Natural killer cell (primary cell): ENCODE measurements at regions not wholly inside any gene's neighbourhood (a gene's known extent, or its start where the extent isn't known, plus 50 kb on each side); places are given as distances from the start of the nearest gene placed in this dataset.

Experiments used
- ATAC-seq, 3 donors: fragments of 150-1000 bp in 2 of 3; fragments of 200-7000 bp in 1 of 3; cut with Tn5 transposase; 1 replicate in 1 of 3; 2 replicates in 2 of 3; pipeline ENCODE4 v1.10.0; 2021; ENCODE audit warnings: mild to moderate bottlenecking in 2 of 3, moderate library complexity in 2 of 3
- DNase-seq, 2 donors: peaks; one replicate each; pipeline versions ENCODE4 v3.0.0 to v3.0.0-alpha.2; 2013 to 2021; ENCODE audit warnings: mixed read lengths in 1 of 2
- H3K27ac ChIP-seq: one replicate; pipeline ENCODE4 v1.5.1; 2013; ENCODE audit warnings: mild to moderate bottlenecking, low read length
- H3K27me3 ChIP-seq: one replicate; pipeline ENCODE4 v1.6.1; 2013; ENCODE audit warnings: low read length; ENCODE audit not compliant: control insufficient read depth, insufficient read depth
- H3K36me3 ChIP-seq: one replicate; pipeline ENCODE4 v1.6.1; 2013; ENCODE audit warnings: low read length; ENCODE audit not compliant: control insufficient read depth, insufficient read depth
- H3K4me1 ChIP-seq: one replicate; pipeline ENCODE4 v1.6.1; 2013; ENCODE audit warnings: low read length; ENCODE audit not compliant: control insufficient read depth, insufficient read depth
- H3K4me3 ChIP-seq: one replicate; pipeline ENCODE4 v1.5.1; 2013; ENCODE audit warnings: low read length
- H3K9me3 ChIP-seq: one replicate; pipeline ENCODE4 v1.6.1; 2013; ENCODE audit warnings: low read length; ENCODE audit not compliant: control insufficient read depth, insufficient read depth
- H3K27ac Mint-ChIP-seq, 2 donors: one replicate each; pipeline ENCODE4 v1.8.0; 2022; ENCODE audit warnings: mild to moderate bottlenecking in 2 of 2, mixed read lengths in 2 of 2, moderate library complexity in 1 of 2
- H3K27me3 Mint-ChIP-seq, 2 donors: one replicate each; pipeline ENCODE4 v1.8.0; 2022; ENCODE audit warnings: low read depth in 2 of 2, mixed read lengths in 2 of 2
- H3K36me3 Mint-ChIP-seq: one replicate; pipeline ENCODE4 v1.8.0; 2022; ENCODE audit warnings: mixed read lengths
- H3K4me1 Mint-ChIP-seq, 2 donors: one replicate each; pipeline ENCODE4 v1.8.0; 2022; ENCODE audit warnings: mixed read lengths in 2 of 2
- H3K4me3 Mint-ChIP-seq: one replicate; pipeline ENCODE4 v1.8.0; 2022; ENCODE audit warnings: mild to moderate bottlenecking, moderate library complexity, mixed read lengths
- H3K9me3 Mint-ChIP-seq, 2 donors: one replicate each; pipeline ENCODE4 v1.8.0; 2022; ENCODE audit warnings: mixed read lengths in 2 of 2
- WGBS: methylation state at CpG from one replicate; pipeline ENCODE4 v1.1.7; 2013; ENCODE audit warnings: missing lambda C conversion rate; ENCODE audit not compliant: insufficient coverage; 5-methylcytosine and 5-hydroxymethylcytosine counted together
- intact Hi-C: fragments of 100-400 bp; cut with micrococcal nuclease; formaldehyde crosslinking; loops from one replicate; pipeline ENCODE4 v1.14.2; 2022
- TF ChIP-seq, protein P1 (sequence below): fragments of 200-600 bp; IDR thresholded peaks from one replicate; pipeline ENCODE4 v1.8.0; 2022; ENCODE audit warnings: antibody characterized with exemption

DNA sequence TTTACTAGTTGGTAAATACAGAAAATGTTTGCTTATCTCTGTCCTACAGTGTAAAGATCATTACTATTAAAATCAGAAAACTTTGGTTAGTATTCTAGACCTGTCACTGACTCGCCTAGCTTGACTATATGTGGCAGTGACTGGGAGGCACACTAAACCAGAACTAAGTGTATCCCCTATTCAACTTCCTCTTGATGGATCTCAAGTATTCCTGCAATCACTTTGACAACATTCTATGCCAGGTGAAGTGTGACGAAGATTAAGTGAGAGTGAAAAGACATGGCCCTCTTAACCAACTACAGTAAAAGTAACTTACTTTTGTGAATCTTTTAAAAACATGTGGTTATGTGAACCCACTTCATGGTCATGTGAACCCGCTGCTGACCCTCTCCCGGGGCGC lies 223.0 kb upstream of the ADAMTS5 start:
- 91% methylated on average over 4 of the region's 5 CpGs for WGBS
- Histone ChIP-seq H3K4me1 (no peaks in the 10 kb centered on the region), H3K27ac (no peak overlapping the region), H3K36me3 (no peaks in the 10 kb centered on the region), H3K27me3 (no peaks in the 10 kb centered on the region), H3K4me3 (no peak overlapping the region), H3K9me3 (no peaks in the 10 kb centered on the region)
- ATAC-seq (no peak), DNase-seq (no peak)
- Mint-ChIP-seq H3K27me3 (no peaks in the 10 kb centered on the region), H3K4me1 (no peaks in the 10 kb centered on the region), H3K36me3 (no peaks in the 10 kb centered on the region), H3K27ac (no peak overlapping the region), H3K9me3 (peaks cover 0 to 2% of the 10 kb centered on the region in 2 donors), H3K4me3 (no peak overlapping the region)
- TF ChIP-seq, protein P1, sequence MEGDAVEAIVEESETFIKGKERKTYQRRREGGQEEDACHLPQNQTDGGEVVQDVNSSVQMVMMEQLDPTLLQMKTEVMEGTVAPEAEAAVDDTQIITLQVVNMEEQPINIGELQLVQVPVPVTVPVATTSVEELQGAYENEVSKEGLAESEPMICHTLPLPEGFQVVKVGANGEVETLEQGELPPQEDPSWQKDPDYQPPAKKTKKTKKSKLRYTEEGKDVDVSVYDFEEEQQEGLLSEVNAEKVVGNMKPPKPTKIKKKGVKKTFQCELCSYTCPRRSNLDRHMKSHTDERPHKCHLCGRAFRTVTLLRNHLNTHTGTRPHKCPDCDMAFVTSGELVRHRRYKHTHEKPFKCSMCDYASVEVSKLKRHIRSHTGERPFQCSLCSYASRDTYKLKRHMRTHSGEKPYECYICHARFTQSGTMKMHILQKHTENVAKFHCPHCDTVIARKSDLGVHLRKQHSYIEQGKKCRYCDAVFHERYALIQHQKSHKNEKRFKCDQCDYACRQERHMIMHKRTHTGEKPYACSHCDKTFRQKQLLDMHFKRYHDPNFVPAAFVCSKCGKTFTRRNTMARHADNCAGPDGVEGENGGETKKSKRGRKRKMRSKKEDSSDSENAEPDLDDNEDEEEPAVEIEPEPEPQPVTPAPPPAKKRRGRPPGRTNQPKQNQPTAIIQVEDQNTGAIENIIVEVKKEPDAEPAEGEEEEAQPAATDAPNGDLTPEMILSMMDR: no peak
- intact Hi-C loops: no loop called here

DNA sequence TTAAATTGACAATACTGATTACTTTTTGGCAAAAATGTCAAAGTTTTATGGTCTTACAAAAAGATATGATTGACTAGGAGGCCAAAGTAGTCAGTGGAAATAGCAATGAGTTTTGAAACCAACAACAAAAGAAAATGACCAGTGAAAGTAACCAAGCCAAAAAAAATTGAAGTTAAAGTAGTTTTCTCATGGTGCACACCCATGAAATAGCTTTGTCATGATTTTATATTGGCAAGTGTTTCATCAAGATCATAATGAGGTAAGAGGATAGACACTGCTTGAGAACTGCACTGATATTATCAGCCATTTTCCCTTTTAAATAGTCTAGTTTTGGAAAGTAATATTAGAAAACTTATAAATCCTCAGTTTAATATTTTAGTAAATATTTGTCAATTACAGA lies 206.2 kb upstream of the ADAMTS5 start:
- H3K4me3 Mint-ChIP-seq: no peak overlapping the region
- intact Hi-C loops: no loop called here
- H3K27me3 ChIP-seq: no peaks in the 10 kb centered on the region
- no peak overlapping the region for H3K27ac Mint-ChIP-seq
- H3K27me3 Mint-ChIP-seq: no peaks in the 10 kb centered on the region
- TF ChIP-seq, protein P1: no peak
- H3K4me3 ChIP-seq: no peak overlapping the region
- H3K9me3 Mint-ChIP-seq: peaks cover 3 to 12% of the 10 kb centered on the region in 2 donors
- no peaks in the 10 kb centered on the region for H3K4me1 Mint-ChIP-seq
- H3K27ac ChIP-seq: no peak overlapping the region
- no peaks in the 10 kb centered on the region for H3K36me3 Mint-ChIP-seq
- H3K4me1 ChIP-seq: no peaks in the 10 kb centered on the region
- no peaks in the 10 kb centered on the region for H3K9me3 ChIP-seq
- DNase-seq (no peak), ATAC-seq (no peak)
- no peaks in the 10 kb centered on the region for H3K36me3 ChIP-seq

DNA sequence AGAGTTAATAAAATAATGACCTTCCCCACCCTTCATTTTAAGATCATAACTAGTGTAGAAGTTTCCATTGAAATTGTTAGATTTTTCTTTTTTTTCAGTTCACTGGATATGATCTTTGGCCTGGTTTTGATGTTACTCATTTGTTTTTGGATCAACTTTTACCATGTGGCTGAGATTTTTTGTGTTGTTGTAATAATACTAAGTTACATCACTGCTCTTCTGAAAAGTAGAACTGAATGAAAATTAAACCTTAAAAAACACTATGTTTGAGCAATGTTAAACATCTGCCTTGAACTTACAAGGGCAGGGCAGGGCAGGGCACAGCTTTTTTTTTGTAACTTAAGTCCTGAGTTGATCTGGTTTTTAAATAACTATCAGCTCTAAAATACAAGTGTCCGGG lies 204.8 kb upstream of the ADAMTS5 start:
- Histone ChIP-seq H3K27ac (no peak overlapping the region), H3K4me1 (no peaks in the 10 kb centered on the region), H3K9me3 (no peaks in the 10 kb centered on the region), H3K4me3 (no peak overlapping the region), H3K36me3 (no peaks in the 10 kb centered on the region), H3K27me3 (no peaks in the 10 kb centered on the region)
- peaks cover 3 to 10% of the 10 kb centered on the region in 2 donors for H3K9me3 Mint-ChIP-seq
- no peak for ATAC-seq
- intact Hi-C loops: no loop called here
- no CpG with 5 or more reads among the region's 1 CpG for WGBS
- H3K27ac Mint-ChIP-seq: no peak overlapping the region
- H3K27me3 Mint-ChIP-seq: no peaks in the 10 kb centered on the region
- TF ChIP-seq, protein P1: no peak
- no peaks in the 10 kb centered on the region for H3K4me1 Mint-ChIP-seq
- no peak overlapping the region for H3K4me3 Mint-ChIP-seq
- no peaks in the 10 kb centered on the region for H3K36me3 Mint-ChIP-seq
- no peak for DNase-seq

DNA sequence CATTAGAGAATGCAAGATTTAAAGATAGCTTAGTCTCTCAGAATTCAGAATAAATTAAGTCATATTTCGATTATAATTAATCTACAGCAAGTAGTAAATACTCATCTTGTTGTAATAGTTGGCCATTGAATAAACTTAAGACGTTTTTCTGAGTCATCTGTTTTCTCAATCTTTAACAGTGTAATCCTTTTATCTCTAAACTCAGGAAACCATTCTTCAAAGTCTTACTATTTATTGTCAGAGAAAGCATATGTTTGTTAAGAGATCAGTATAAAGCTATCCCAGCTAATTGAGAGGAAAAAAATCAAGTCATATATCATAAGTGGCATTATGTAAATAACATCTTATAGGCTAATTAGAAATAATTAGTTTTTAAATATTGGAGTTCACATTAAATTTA lies 201.2 kb upstream of the ADAMTS5 start:
- Mint-ChIP-seq H3K27ac (no peak overlapping the region), H3K27me3 (no peaks in the 10 kb centered on the region), H3K36me3 (peaks cover 5% of the 10 kb centered on the region), H3K4me3 (no peak overlapping the region), H3K4me1 (no peaks in the 10 kb centered on the region), H3K9me3 (peaks cover 5 to 10% of the 10 kb centered on the region in 2 donors)
- TF ChIP-seq, protein P1: no peak
- DNase-seq: no peak
- Histone ChIP-seq H3K27me3 (no peaks in the 10 kb centered on the region), H3K9me3 (no peaks in the 10 kb centered on the region), H3K27ac (no peak overlapping the region), H3K36me3 (no peaks in the 10 kb centered on the region), H3K4me1 (no peaks in the 10 kb centered on the region), H3K4me3 (no peak overlapping the region)
- ATAC-seq: no peak
- WGBS: no CpG with 5 or more reads among the region's 2 CpGs
- intact Hi-C loops: no loop called here
